ENCODE measurements at regions not wholly inside any gene's neighbourhood (a gene's known extent, or its start where the extent isn't known, plus 50 kb on each side); places are given as distances from the start of the nearest gene placed in this dataset.
"Not testable (repeated sequence)": the region's sequence is repeated elsewhere in the genome, so short reads cannot be mapped to it uniquely, and the experiment has no call there.

GRCh38 chr9:39587844-39588499, 232.5 kb downstream of the SPATA31A1 start:
- no peaks in the 10 kb centered on the region for H3K4me1 ChIP-seq
- ATAC-seq (no peak), DNase-seq (peak in 1 of 2 donors; percentile 30)
- 78 to 81% (median 79%) methylated on average over 3 of the region's 3 CpGs for WGBS, 3 donors
- intact Hi-C loops (cut with DNase I) = no loop called here
- no peaks in the 10 kb centered on the region for H3K27me3 ChIP-seq (ENCODE audit: insufficient read depth in 3 of 3, low read length in 2 of 3)
- TF ChIP-seq, protein P1, sequence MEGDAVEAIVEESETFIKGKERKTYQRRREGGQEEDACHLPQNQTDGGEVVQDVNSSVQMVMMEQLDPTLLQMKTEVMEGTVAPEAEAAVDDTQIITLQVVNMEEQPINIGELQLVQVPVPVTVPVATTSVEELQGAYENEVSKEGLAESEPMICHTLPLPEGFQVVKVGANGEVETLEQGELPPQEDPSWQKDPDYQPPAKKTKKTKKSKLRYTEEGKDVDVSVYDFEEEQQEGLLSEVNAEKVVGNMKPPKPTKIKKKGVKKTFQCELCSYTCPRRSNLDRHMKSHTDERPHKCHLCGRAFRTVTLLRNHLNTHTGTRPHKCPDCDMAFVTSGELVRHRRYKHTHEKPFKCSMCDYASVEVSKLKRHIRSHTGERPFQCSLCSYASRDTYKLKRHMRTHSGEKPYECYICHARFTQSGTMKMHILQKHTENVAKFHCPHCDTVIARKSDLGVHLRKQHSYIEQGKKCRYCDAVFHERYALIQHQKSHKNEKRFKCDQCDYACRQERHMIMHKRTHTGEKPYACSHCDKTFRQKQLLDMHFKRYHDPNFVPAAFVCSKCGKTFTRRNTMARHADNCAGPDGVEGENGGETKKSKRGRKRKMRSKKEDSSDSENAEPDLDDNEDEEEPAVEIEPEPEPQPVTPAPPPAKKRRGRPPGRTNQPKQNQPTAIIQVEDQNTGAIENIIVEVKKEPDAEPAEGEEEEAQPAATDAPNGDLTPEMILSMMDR (IDR thresholded peaks at IDR 0.05) = no peak
- H3K4me3 ChIP-seq = no peak overlapping the region
- no peak overlapping the region for H3K27ac ChIP-seq
- H3K9me3 ChIP-seq = no peaks in the 10 kb centered on the region
- H3K36me3 ChIP-seq (ENCODE audit: insufficient read depth in 1 of 2, low read depth in 1 of 2) = no peaks in the 10 kb centered on the region

- intact Hi-C loops (cut with DNase I) = no loop called here
- no peaks in the 10 kb centered on the region for H3K36me3 ChIP-seq (ENCODE audit: insufficient read depth in 1 of 2, low read depth in 1 of 2)
- ATAC-seq (no peak), DNase-seq (no peak)
- no peak overlapping the region for H3K27ac ChIP-seq
- no peaks in the 10 kb centered on the region for H3K9me3 ChIP-seq
- H3K27me3 ChIP-seq (ENCODE audit: insufficient read depth in 3 of 3, low read length in 2 of 3) = no peaks in the 10 kb centered on the region
- H3K4me1 ChIP-seq = no peaks in the 10 kb centered on the region
- 49 to 56% (median 55%) methylated on average over 8 of the region's 8 CpGs for WGBS, 3 donors
- TF ChIP-seq, protein P1 (IDR thresholded peaks at IDR 0.05) = no peak
- H3K4me3 ChIP-seq = no peak overlapping the region
These were observed 233.2 kb downstream of the SPATA31A1 start for GRCh38 chr9:39588500-39589137.

DNA sequence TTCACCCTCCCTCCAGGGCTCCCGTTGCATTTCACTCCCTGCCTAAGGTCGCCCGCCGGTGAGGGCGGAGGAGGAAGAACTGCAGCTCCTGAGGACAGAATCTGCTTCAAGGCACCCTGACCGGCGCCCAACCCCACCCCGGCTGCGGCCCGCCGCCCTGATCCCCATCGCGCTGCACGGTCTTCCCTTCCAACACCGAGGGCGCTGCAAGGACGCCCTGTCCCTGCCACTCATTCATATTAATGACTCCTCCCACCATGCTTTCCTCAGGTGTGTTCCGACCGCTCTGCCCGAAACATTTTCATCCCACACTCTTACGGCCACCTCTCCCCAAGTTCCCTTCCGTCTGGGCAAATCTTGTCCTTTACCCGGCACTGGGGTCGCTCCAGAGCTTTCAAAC, 248.6 kb downstream of the SPATA31A1 start:
- DNase-seq; intact Hi-C loops (cut with DNase I); H3K4me3 ChIP-seq; H3K36me3 ChIP-seq (ENCODE audit: insufficient read depth in 1 of 2, low read depth in 1 of 2); H3K27ac ChIP-seq; H3K4me1 ChIP-seq; H3K27me3 ChIP-seq (ENCODE audit: insufficient read depth in 3 of 3, low read length in 2 of 3); ATAC-seq; H3K9me3 ChIP-seq: not testable (repeated sequence)
- WGBS, 3 donors = 41 to 49% methylated on average over 5 of the region's 24 CpGs; no CpG with 5 or more reads in 1 of the 3 donors

DNA sequence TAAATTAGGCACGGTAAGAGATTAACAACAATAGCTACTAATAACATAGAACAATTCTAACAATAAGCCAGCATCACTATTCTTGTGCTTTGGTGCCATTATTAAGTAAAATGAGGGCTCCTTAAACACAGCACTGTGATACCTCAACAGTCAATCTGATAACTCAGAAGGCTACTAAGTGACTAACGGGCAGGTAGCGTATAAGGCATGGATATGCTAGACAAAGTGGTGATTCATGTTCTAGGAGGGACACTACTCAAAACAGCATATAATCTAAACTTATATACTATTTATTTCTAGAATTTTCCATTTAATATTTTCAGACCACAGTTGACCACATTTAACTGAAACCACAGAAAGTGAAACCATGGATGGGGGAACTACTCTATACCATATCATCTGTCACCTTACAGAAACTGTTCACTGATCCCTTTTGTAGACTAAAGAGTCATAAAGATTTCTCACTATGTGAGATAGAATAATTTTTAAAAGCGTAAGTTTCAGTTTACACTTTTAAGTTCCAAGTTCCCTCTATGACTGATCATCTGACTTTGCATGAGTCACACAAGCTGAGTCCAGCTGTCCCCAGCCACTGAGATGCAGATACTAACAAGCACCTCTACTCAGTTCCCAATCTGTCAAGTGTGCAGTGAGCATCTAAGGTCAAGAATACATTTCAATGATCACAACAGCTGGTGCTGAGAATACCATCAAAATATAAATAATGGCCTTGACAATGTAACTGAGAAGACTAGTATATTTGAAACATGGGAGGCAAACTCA, 256.2 kb downstream of the SPATA31A1 start:
- intact Hi-C loops (cut with DNase I); H3K27ac ChIP-seq; H3K4me3 ChIP-seq; H3K4me1 ChIP-seq; DNase-seq; H3K36me3 ChIP-seq (ENCODE audit: insufficient read depth in 1 of 2, low read depth in 1 of 2); H3K27me3 ChIP-seq (ENCODE audit: insufficient read depth in 3 of 3, low read length in 2 of 3); ATAC-seq; H3K9me3 ChIP-seq: not testable (repeated sequence)
- WGBS, 3 donors = no CpG with 5 or more reads among the region's 4 CpGs

- 31 to 57% (median 38%) methylated on average over 2 to 3 of the region's 4 CpGs for WGBS, 3 donors
- DNase-seq; ATAC-seq; H3K27ac ChIP-seq; H3K36me3 ChIP-seq (ENCODE audit: insufficient read depth in 1 of 2, low read depth in 1 of 2); H3K4me1 ChIP-seq; H3K4me3 ChIP-seq; H3K27me3 ChIP-seq (ENCODE audit: insufficient read depth in 3 of 3, low read length in 2 of 3); intact Hi-C loops (cut with DNase I); H3K9me3 ChIP-seq: not testable (repeated sequence)
These were observed 261.0 kb downstream of the SPATA31A1 start for GRCh38 chr9:39616480-39616879.

DNA sequence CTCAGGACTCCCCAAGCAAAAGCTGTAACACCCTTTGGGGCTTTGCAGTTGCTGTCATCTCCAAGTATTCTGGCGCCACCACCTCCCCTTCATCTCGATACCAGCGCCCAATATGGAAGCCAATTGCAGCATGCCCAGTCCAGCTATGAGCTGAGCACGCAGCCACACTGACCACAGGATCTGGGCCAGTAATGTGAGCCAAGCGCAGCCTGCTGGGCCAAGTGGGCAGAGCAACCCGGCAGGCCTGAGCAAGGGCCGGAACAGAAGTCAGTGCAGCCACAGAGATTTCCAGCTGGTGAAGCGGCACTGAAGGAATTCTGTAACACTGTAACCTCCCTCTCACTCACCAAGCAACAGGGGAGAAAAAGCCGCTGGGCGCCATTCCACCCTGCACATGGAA, 268.6 kb downstream of the SPATA31A1 start:
- H3K4me3 ChIP-seq; H3K9me3 ChIP-seq; intact Hi-C loops (cut with DNase I); DNase-seq; H3K27me3 ChIP-seq (ENCODE audit: insufficient read depth in 3 of 3, low read length in 2 of 3); H3K36me3 ChIP-seq (ENCODE audit: insufficient read depth in 1 of 2, low read depth in 1 of 2); H3K27ac ChIP-seq; H3K4me1 ChIP-seq; ATAC-seq: not testable (repeated sequence)
- 100% methylated on average over 3 of the region's 10 CpGs; no CpG with 5 or more reads in 2 of the 3 donors for WGBS, 3 donors

DNA sequence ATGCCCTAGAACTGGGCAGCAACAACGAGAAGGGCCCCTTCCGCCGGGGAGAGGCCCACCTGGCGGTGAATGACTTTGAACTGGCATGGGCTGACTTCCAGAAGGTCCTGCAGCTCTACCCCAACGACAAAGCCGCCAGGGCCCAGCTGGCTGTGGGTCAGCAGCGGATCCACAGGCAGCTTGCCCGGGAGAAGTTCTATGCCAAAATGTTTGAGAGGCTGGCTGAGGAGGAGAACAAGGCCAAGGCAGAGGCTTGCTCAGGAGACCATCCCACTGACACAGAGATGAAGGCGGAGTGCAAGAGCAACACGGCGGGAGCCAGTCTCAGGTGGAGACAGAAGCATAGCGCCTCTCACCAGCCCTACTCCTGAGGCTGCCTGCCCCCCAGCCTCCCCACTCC, 276.6 kb downstream of the SPATA31A1 start:
- intact Hi-C loops (cut with DNase I); H3K36me3 ChIP-seq (ENCODE audit: insufficient read depth in 1 of 2, low read depth in 1 of 2); H3K4me1 ChIP-seq; ATAC-seq; H3K4me3 ChIP-seq; DNase-seq; H3K27ac ChIP-seq; H3K9me3 ChIP-seq; H3K27me3 ChIP-seq (ENCODE audit: insufficient read depth in 3 of 3, low read length in 2 of 3): not testable (repeated sequence)
- WGBS, 3 donors = 74 to 90% (median 83%) methylated on average over 5 to 8 of the region's 12 CpGs

GRCh38 chr9:39649029-39649428, 293.6 kb downstream of the SPATA31A1 start:
- H3K27ac ChIP-seq; DNase-seq; H3K9me3 ChIP-seq; intact Hi-C loops (cut with DNase I); H3K36me3 ChIP-seq (ENCODE audit: insufficient read depth in 1 of 2, low read depth in 1 of 2); ATAC-seq; H3K27me3 ChIP-seq (ENCODE audit: insufficient read depth in 3 of 3, low read length in 2 of 3); H3K4me3 ChIP-seq; H3K4me1 ChIP-seq: not testable (repeated sequence)

DNA sequence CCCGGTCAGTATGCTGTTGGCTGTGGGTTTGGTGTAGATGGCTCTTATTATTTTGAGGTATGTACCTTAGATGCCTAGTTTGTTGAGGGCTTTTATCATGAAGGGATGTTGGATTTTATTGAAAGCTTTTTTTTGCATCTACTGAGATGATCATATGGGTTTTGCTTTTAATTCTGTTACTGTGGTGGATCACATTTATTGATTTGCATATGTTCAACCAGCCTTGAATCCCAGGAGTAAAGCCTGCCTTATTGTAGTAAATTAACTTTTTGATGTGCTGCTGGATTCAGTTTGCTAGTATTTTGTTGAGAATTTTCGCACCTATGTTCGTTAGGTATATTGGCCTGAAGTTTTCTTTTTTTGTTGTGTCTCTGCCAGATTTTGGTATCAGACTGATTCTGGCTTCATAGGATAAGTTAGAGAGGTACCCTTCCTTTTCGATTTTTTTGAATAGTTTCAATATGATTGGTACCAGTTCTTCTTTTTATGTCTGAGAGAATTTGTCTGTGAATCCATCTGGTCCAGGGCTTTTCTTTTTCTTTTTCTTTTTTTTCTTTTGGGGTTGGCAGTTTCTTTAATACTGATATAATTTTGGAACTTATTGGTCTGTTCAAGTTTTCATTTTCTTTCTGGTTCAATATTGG, 301.6 kb downstream of the SPATA31A1 start:
- WGBS, 3 donors = no CpG with 5 or more reads among the region's 4 CpGs
- ATAC-seq; DNase-seq; H3K27me3 ChIP-seq (ENCODE audit: insufficient read depth in 3 of 3, low read length in 2 of 3); H3K4me1 ChIP-seq; H3K27ac ChIP-seq; H3K36me3 ChIP-seq (ENCODE audit: insufficient read depth in 1 of 2, low read depth in 1 of 2); H3K4me3 ChIP-seq; H3K9me3 ChIP-seq; intact Hi-C loops (cut with DNase I): not testable (repeated sequence)
